HepG2 (cell line): ENCODE measurements at regions not wholly inside any gene's neighbourhood (a gene's known extent, or its start where the extent isn't known, plus 50 kb on each side); places are given as distances from the start of the nearest gene placed in this dataset.

Experiments
- ATAC-seq: fragments of 200-7000 bp; cut with Tn5 transposase; 3 replicates; pipeline ENCODE4 v1.9.1; 2020; ENCODE audit warnings: mild to moderate bottlenecking, moderate library complexity
- BruUV-seq: library from RNA; stranded (reverse); fragments of 400-500 nt; replicated peaks from 2 replicates; lab custom pipeline; 2021; lab: Mats Ljungman, UMichigan
- CTCF ChIA-PET: fragments of 300-600 bp; formaldehyde crosslinking; extraction: SDS; loops from one replicate; lab custom pipeline; 2021; ENCODE audit warnings: low total read pairs, inconsistent platforms, low intra/inter-chr PET ratio; lab: Yijun Ruan, JAX
- POLR2A ChIA-PET: fragments of 350-600 bp; sonication (Branson Sonifier 250); formaldehyde crosslinking; loops from one replicate; lab custom pipeline; 2020; ENCODE audit warnings: antibody characterized with exemption, inconsistent platforms; lab: Yijun Ruan, JAX
- DNase-seq: peaks from one replicate; pipeline ENCODE4 v3.0.0-alpha.2; 2015; ENCODE audit warnings: low spot score
- FAIRE-seq: peaks from 3 replicates; lab custom pipeline; 2011; peaks lifted over from hg19 to GRCh38; lab: Jason Lieb, UNC
- H2AFZ ChIP-seq: one replicate; pipeline ENCODE4 v1.6.1; 2011; ENCODE audit warnings: low read length, inconsistent platforms
- H3K27ac ChIP-seq: fragments of 300-600 bp; 3 replicates; pipeline ENCODE4 v1.8.0; 2011; ENCODE audit warnings: mixed run types, mild to moderate bottlenecking, mixed read lengths, low read length, inconsistent platforms; ENCODE audit not compliant: insufficient read depth; ENCODE audit errors: extremely low read length
- H3K27me3 ChIP-seq, 2 experiments: fragments of 200-600 bp in 1 of 2; 2 replicates in 1 of 2; 3 replicates in 1 of 2; pipeline versions ENCODE4 v1.6.0 to v1.8.0; 2011; ENCODE audit warnings: low read length in 2 of 2, mild to moderate bottlenecking in 2 of 2, moderate library complexity in 2 of 2, inconsistent platforms in 1 of 2; ENCODE audit not compliant: insufficient read depth in 2 of 2, control insufficient read depth in 1 of 2
- H3K36me3 ChIP-seq, 2 experiments: fragments of 200-600 bp in 1 of 2; replicated peaks in 1 of 2; 2 replicates in 1 of 2; 3 replicates in 1 of 2; pipeline versions ENCODE4 v1.5.1 to v1.8.0; 2011; ENCODE audit warnings: low read length in 2 of 2, inconsistent platforms in 1 of 2; ENCODE audit not compliant: insufficient read depth in 2 of 2, control insufficient read depth in 1 of 2
- H3K4me1 ChIP-seq: 2 replicates; pipeline ENCODE4 v1.5.1; 2012; ENCODE audit warnings: low read length, inconsistent platforms; ENCODE audit not compliant: insufficient read depth
- H3K4me2 ChIP-seq: 2 replicates; pipeline ENCODE4 v1.6.0; 2011; ENCODE audit warnings: low read depth, low read length, inconsistent platforms
- H3K4me3 ChIP-seq, 3 experiments: fragments of 200-600 bp in 1 of 3; sonication (generic), shearing (Covaris generic) in 1 of 3; replicated peaks in 1 of 3; 2 replicates each; pipeline ENCODE4 v1.5.1; 2011 to 2016; ENCODE audit warnings: low read length in 3 of 3, inconsistent platforms in 2 of 3, low read depth in 2 of 3, mild to moderate bottlenecking in 2 of 3, control low read depth in 1 of 3, mixed read lengths in 1 of 3; ENCODE audit not compliant: insufficient read depth in 1 of 3
- H3K79me2 ChIP-seq: one replicate; pipeline ENCODE4 v1.6.1; 2011; ENCODE audit warnings: low read length, inconsistent platforms; ENCODE audit not compliant: insufficient read depth
- H3K9ac ChIP-seq: 2 replicates; pipeline ENCODE4 v1.6.0; 2011; ENCODE audit warnings: mild to moderate bottlenecking, low read depth, low read length, inconsistent platforms; ENCODE audit not compliant: insufficient read depth
- H3K9me3 ChIP-seq: 2 replicates; pipeline ENCODE4 v1.5.1; 2012; ENCODE audit warnings: mild to moderate bottlenecking, low read length
- H4K20me1 ChIP-seq: 2 replicates; pipeline ENCODE4 v1.6.0; 2011; ENCODE audit warnings: inconsistent platforms, mild to moderate bottlenecking, low read length, moderate library complexity; ENCODE audit not compliant: insufficient read depth
- CREM ChIP-seq, 2 experiments: sonication (generic) in 1 of 2; formaldehyde crosslinking in 1 of 2; IDR thresholded peaks; 2 replicates each; pipeline versions ENCODE4 v1.4.0 to v1.6.1; 2016 to 2020; ENCODE audit warnings: antibody characterized with exemption in 1 of 2, mild to moderate bottlenecking in 1 of 2, missing genetic modification reagents in 1 of 2
- DR1 ChIP-seq: sonication (generic); formaldehyde crosslinking; IDR thresholded peaks from 2 replicates; pipeline ENCODE4 v1.8.0; 2021; ENCODE audit warnings: mild to moderate bottlenecking, missing genetic modification reagents, inconsistent platforms
- MYC ChIP-seq: sonication (generic); formaldehyde crosslinking; IDR thresholded peaks from 2 replicates; pipeline ENCODE4 v1.9.0; 2021; ENCODE audit warnings: missing genetic modification reagents, borderline replicate concordance
- PPARG ChIP-seq: conservative IDR thresholded peaks from 2 replicates; pipeline ENCODE4 v1.6.1; 2016; ENCODE audit warnings: missing biosample characterization, missing genetic modification reagents
- SMARCE1 ChIP-seq: fragments of 450-650 bp; IDR thresholded peaks from 2 replicates; pipeline ENCODE4 v1.6.1; 2017; ENCODE audit warnings: borderline replicate concordance
- TERF1 ChIP-seq: sonication (generic); formaldehyde crosslinking; IDR thresholded peaks from 2 replicates; pipeline ENCODE4 v1.8.0; 2022; ENCODE audit warnings: mild to moderate bottlenecking, missing genetic modification reagents, moderate library complexity
- ZBED4 ChIP-seq: sonication (generic); formaldehyde crosslinking; IDR thresholded peaks from 2 replicates; pipeline ENCODE4 v1.4.0; 2020; ENCODE audit warnings: missing genetic modification reagents, borderline replicate concordance
- ZBTB42 ChIP-seq: sonication (generic); formaldehyde crosslinking; IDR thresholded peaks from 2 replicates; pipeline ENCODE4 v1.5.0; 2020; ENCODE audit warnings: mild to moderate bottlenecking, missing genetic modification reagents
- ZBTB7B ChIP-seq: sonication (generic); formaldehyde crosslinking; IDR thresholded peaks from 2 replicates; pipeline ENCODE4 v1.4.0; 2020; ENCODE audit warnings: missing genetic modification reagents
- ZFP36L1 ChIP-seq: sonication (generic); formaldehyde crosslinking; IDR thresholded peaks from 2 replicates; pipeline ENCODE4 v1.8.0; 2022; ENCODE audit warnings: mild to moderate bottlenecking, missing genetic modification reagents, moderate library complexity
- ZNF10 ChIP-seq: sonication (generic); formaldehyde crosslinking; IDR thresholded peaks from 2 replicates; pipeline ENCODE4 v1.4.0; 2020; ENCODE audit warnings: mild to moderate bottlenecking, low read depth, missing genetic modification reagents, borderline replicate concordance
- ZNF576 ChIP-seq: sonication (generic); formaldehyde crosslinking; IDR thresholded peaks from 2 replicates; pipeline ENCODE4 v1.4.0; 2020; ENCODE audit warnings: mild to moderate bottlenecking, missing genetic modification reagents
- ZNF768 ChIP-seq: sonication (generic); formaldehyde crosslinking; IDR thresholded peaks from 2 replicates; pipeline ENCODE4 v1.4.0; 2020; ENCODE audit warnings: missing genetic modification reagents
- ZNF775 ChIP-seq: sonication (generic); formaldehyde crosslinking; IDR thresholded peaks from 2 replicates; pipeline ENCODE4 v1.4.0; 2020; ENCODE audit warnings: missing genetic modification reagents, mild to moderate bottlenecking, moderate library complexity, borderline replicate concordance
- WGBS: methylation state at CpG from one replicate; pipeline ENCODE4 v1.1.6; 2017; ENCODE audit warnings: low lambda C conversion rate; 5-methylcytosine and 5-hydroxymethylcytosine counted together
- in situ Hi-C: cut with HindIII; loops from 2 replicates; pipeline ENCODE4 v1.10.0; 2017; ENCODE audit warnings: low pct_unique_long_range_greater_than_20kb; ENCODE audit not compliant: extremely low pct_ligation_motif_present
- intact Hi-C: fragments of 100-400 bp; cut with micrococcal nuclease; formaldehyde crosslinking; loops from one replicate; pipeline ENCODE4 v1.10.0; 2022; ENCODE audit not compliant: unreplicated experiment

GRCh38 chr10:105707603-105708002 lies 1066.5 kb downstream of the SORCS3 start (continued):
- TF ChIP-seq ZBED4 (CRISPR knock-in tag), result no peak
- no peak for TF ChIP-seq MYC (CRISPR knock-in tag)
- no peak for TF ChIP-seq DR1

- Histone ChIP-seq H4K20me1 (no peaks in the 10 kb centered on the region), H3K27ac (no peak overlapping the region), H3K4me1 (no peaks in the 10 kb centered on the region), H3K9ac (no peak overlapping the region), H3K4me3 (no peak overlapping the region), H3K27me3 (no peaks in the 10 kb centered on the region), H3K4me2 (no peak overlapping the region), H3K36me3 (no peaks in the 10 kb centered on the region), H2AFZ (no peak overlapping the region), H3K9me3 (peaks cover 16% of the 10 kb centered on the region), H3K79me2 (no peaks in the 10 kb centered on the region)
- ATAC-seq, result no peak
- in situ Hi-C loops, result no loop called here
- TF ChIP-seq PPARG (CRISPR knock-in tag) (no peak), SMARCE1 (no peak), ZBTB7B (no peak), TERF1 (CRISPR knock-in tag) (no peak), CREM (IDR thresholded peaks at IDR 0.05) (no peak), CREM (CRISPR knock-in tag; IDR thresholded peaks at IDR 0.05) (no peak), ZNF10 (CRISPR knock-in tag) (no peak), ZNF768 (no peak), ZBTB42 (CRISPR knock-in tag) (no peak), ZFP36L1 (CRISPR knock-in tag) (no peak), ZNF576 (no peak), ZNF775 (no peak)
- FAIRE-seq, result no peak
- intact Hi-C loops, result no loop called here
- no TSS peak for BruUV-seq
- ChIA-PET POLR2A (no interaction called here), CTCF (no interaction called here)
- 1% methylated on average over 3 of the region's 3 CpGs for WGBS
- DNase-seq, result no peak
Measured at GRCh38 chr10:105706281-105707026, 1065.4 kb downstream of the SORCS3 start.
